M059J (cell line): ENCODE measurements at regions not wholly inside any gene's neighbourhood (a gene's known extent, or its start where the extent isn't known, plus 50 kb on each side); places are given as distances from the start of the nearest gene placed in this dataset.

Experiments
- DNase-seq: peaks from one replicate; pipeline ENCODE4 v3.0.0-alpha.2; 2012; ENCODE audit warnings: low read depth

- DNase-seq, result no peak
These were observed 308.7 kb downstream of the SAMD5 start for GRCh38 chr6:147817042-147817689.

DNA sequence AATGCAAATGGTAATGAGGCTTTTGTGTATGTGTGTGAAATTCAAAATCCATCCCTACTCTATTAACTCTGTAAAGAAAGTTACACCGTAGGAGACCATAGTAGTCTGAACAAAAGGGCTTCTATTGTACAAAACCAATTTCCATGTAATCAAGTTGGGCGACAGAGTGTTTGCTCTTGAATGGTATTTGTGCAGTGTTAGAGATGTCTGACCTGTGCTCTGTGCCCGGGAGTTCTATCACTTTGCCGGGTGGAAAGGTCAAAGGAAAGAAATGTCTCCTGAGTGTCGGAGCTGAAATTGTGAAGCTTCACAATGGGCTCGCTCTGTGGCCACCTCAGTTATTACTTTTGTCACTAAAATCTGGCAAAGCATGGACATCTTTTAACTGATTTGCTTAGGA, 312.0 kb downstream of the SAMD5 start:
- DNase-seq, result no peak

- no peak for DNase-seq
These were observed 312.9 kb downstream of the SAMD5 start for GRCh38 chr6:147821295-147821897.

DNA sequence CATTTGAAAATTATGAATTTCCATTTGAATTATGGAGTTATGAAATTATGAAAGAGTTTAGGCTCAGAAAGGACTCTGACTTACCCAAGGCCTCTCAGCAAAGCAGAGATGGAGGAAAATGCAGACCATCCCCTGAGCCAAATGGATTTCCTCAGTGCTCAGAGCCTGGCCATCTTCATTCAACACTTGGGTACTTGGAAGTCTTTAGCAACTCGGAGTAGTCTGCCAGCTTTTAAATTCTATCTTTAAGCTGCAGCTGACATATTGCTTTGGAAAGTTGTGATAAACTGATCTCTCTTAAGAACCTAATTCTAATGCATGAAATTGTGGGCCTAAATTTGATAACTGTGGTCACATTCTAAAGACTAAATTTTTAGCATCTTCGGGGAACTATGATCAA, 315.4 kb downstream of the SAMD5 start:
- no peak for DNase-seq

GRCh38 chr6:147825848-147826247, 317.4 kb downstream of the SAMD5 start:
- DNase-seq, result no peak

DNA sequence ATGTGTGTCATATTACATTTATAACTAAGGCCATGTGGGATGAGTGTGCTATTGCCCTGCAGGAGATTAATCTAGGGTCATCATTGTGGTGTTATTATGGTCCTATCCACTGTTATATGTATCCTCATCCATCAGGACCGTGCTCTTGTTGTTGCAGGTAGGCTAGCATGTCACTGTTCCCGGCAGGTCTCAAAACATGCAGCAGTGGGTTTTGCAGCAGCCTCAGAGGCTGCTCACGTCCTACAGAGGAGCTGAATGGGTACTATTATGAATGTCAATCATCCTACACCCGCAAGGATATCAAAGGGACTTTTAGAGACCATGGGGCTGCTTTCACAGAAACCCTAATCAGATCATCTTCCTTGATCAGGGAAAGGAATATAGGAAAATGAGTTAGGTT, 318.2 kb downstream of the SAMD5 start:
- no peak for DNase-seq

DNA sequence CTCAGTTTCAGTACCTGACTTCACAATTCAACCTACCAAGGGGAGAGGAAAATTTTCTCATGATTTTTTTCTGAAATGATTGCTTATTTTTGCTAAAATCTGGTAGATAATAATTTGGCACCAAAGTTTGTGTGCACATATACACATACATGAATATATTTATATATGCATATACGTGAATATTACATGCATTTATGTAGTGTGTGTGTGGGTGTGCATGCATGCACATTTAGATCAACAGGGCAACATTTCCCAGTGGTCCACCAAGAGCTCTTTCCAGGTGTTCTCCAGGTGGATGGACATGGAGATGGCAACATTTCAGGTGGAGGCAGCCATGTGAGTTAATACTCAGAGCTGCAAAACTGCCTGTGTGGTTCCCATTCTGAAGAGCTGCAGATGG, 320.9 kb downstream of the SAMD5 start:
- DNase-seq, result no peak

GRCh38 chr6:147829835-147830234, 321.3 kb downstream of the SAMD5 start:
- no peak for DNase-seq

DNA sequence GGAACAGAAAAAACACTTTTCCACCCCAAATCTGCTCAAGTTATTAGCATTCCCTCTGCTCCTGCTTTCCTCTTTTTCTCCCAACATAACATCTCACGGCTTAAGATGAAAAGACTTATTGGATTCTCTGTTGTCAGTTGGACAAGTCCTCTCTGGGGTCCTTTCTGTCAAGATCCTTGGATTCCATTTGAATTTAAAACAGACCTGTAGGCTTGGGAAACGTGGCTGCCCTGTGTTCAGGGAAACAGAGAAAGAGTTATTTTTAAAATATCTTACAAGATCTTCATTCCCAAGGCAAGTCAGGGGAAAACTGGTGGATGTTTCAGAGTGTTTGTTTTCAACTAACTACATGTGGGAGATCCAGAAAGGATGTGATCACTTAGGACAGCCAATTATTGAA, 322.9 kb downstream of the SAMD5 start:
- DNase-seq, result no peak

GRCh38 chr6:147833607-147834006, 325.1 kb downstream of the SAMD5 start:
- no peak for DNase-seq

DNA sequence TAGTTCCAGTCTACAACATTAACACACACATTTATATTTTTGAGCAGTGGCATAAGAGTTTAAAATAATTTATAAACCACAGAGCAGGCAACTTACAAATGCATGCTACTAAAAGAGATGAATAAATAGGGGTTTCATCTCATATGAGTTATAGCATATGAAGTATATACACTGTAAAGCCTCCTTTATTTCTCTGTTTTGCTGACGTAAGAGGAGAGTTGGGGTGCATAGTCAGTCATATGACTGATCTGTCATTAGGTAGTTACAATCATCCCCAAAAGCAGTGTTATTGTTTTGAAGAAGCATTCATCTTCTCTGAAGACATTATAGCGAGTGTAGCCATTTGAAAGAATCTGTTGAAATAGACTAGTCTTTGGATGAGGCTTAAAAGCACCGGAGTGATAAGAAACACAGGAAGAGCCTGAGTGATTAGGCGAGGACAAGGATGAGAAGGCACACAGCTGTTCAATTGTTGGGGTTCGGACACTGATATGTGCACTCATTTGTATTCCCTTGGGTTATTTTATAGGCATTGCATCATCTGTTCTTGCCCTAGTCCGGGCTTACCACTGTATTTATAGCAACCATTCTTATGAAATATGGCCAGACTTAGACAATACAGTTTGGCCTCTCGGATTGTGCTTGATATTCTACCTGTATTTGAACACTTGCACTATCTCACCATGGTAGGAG, 325.7 kb downstream of the SAMD5 start:
- no peak for DNase-seq

DNA sequence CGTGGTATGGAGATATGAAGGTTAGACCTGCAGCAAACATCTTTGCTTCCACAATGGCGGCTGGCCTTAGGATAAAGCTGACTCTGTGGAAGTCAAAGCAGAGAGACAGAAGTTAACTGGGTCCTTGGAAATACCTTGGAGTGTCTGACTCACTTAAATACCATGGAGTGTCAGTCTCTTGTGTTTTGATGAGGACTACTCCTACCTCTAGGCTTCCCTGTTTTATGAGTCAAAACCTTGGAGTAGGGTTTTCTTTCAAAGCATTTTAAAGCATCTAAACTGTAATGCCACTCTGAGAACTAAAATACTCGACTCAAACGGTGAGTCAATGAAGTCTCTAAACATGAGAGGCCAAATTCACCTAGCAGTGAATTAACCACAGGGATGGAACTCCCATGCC, 329.1 kb downstream of the SAMD5 start:
- DNase-seq, result peak; percentile 12

GRCh38 chr6:147839708-147840610, 331.5 kb downstream of the SAMD5 start:
- DNase-seq, result no peak

- DNase-seq, result no peak
These were observed 333.2 kb downstream of the SAMD5 start for GRCh38 chr6:147841547-147842148.

GRCh38 chr6:147849401-147850330, 341.2 kb downstream of the SAMD5 start:
- no peak for DNase-seq

GRCh38 chr6:147852772-147853171, 344.3 kb downstream of the SAMD5 start:
- DNase-seq, result peak; percentile 13

DNA sequence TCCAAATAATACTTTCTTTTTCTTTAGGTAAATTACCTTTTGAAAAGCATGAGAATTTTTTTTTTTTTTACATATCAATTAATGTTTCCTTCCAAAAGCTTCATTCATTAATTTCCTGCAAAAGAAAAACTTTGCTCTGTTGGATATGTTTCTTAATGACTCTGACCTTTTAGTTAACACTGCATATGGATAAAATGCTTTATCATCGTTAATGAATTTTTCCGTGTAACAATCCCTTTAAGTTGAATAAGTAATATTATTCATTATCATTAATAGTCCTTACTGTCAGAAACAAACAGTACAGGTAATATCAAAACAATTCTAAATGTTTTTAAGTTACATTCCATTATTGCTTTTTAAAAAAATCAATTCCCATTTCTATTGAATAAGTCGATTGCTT, 345.1 kb downstream of the SAMD5 start:
- DNase-seq, result no peak

- DNase-seq, result no peak
These were observed 347.5 kb downstream of the SAMD5 start for GRCh38 chr6:147855803-147856482.

GRCh38 chr6:147856687-147857086, 348.2 kb downstream of the SAMD5 start:
- no peak for DNase-seq

DNA sequence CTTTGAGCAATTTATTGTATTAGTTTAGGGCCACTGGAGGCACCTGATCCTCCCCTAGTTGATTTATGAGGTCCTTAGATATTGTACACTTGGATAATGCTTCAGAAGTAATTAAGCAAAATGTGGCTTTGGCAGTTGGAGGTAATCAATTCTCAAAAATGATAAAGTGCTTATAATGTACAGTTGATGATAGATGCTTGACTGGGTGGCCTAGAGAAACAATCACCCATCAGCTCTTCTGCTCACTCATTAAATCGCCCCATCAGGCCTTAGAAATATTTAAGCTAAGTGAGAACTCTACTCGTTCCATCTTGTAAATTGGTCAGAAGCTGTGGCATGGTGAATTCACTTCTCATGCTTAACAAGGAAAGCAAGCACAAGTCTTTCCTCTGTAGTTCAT, 349.9 kb downstream of the SAMD5 start:
- DNase-seq, result no peak
